Head of caudate nucleus (tissue), 42 donors: ENCODE measurements at regions not wholly inside any gene's neighbourhood (a gene's known extent, or its start where the extent isn't known, plus 50 kb on each side); places are given as distances from the start of the nearest gene placed in this dataset.

Source experiments
- DNase-seq, 42 donors: peaks; one replicate each; pipeline versions ENCODE4 v3.0.0 to v3.0.0-alpha.2; 2020 to 2021; ENCODE audit warnings: mixed read lengths in 7 of 42
- intact Hi-C: fragments of 100-400 bp; cut with DNase I; formaldehyde crosslinking; loops from one replicate; pipeline ENCODE4 v1.15.0; 2022

- intact Hi-C loops: no loop called here
- DNase-seq: no peak
Measured at GRCh38 chr21:41102281-41102680, 65.7 kb upstream of the BACE2 start.

- no peak for DNase-seq
- intact Hi-C loops: no loop called here
Measured at GRCh38 chr21:41107602-41108001, 60.4 kb upstream of the BACE2 start.

- no peak for DNase-seq
- intact Hi-C loops: no loop called here
Measured at GRCh38 chr21:41108668-41109585, 59.0 kb upstream of the BACE2 start.

GRCh38 chr21:41110161-41110560 is 57.8 kb upstream of the BACE2 start:
- intact Hi-C loops: no loop called here

GRCh38 chr21:41110664-41111063 is 57.3 kb upstream of the BACE2 start:
- intact Hi-C loops: no loop called here
- DNase-seq: no peak

More at GRCh38 chr21:41110161-41110560, 57.8 kb upstream of the BACE2 start:
- no peak for DNase-seq

- intact Hi-C loops: no loop called here
- DNase-seq: no peak
Measured at GRCh38 chr21:41111681-41112080, 56.3 kb upstream of the BACE2 start.

GRCh38 chr21:41112740-41113692 is 54.9 kb upstream of the BACE2 start:
- DNase-seq: peak in 29 of 42 donors; percentile 10 to 58 (median 32)
- intact Hi-C loops: no loop called here

GRCh38 chr21:41115851-41116250 is 52.1 kb upstream of the BACE2 start:
- no peak for DNase-seq
- intact Hi-C loops: no loop called here
